ENCODE measurements at regions not wholly inside any gene's neighbourhood (a gene's known extent, or its start where the extent isn't known, plus 50 kb on each side); places are given as distances from the start of the nearest gene placed in this dataset.

- no peak for TF ChIP-seq CTCF (IDR thresholded peaks at IDR 0.05; ENCODE audit: low read depth, low read length, poor library complexity, severe bottlenecking)
- TF ChIP-seq EZH2phosphoT487 (IDR thresholded peaks at IDR 0.05; ENCODE audit: borderline replicate concordance, low read length), result no peak
Observed at GRCh38 chr2:23036629-23037028, 348.4 kb upstream of the KLHL29 start.
